KBM-7 (cell line): ENCODE measurements at regions not wholly inside any gene's neighbourhood (a gene's known extent, or its start where the extent isn't known, plus 50 kb on each side); places are given as distances from the start of the nearest gene placed in this dataset.
"Not testable (repeated sequence)": the region's sequence is repeated elsewhere in the genome, so short reads cannot be mapped to it uniquely, and the experiment has no call there.

Experiments used
- DNase-seq: peaks from one replicate; pipeline ENCODE4 v3.0.0-alpha.2; 2015
- in situ Hi-C: fragments of 300-500 bp; cut with MboI; formaldehyde crosslinking; loops from 2 replicates; pipeline ENCODE4 v1.14.3; 2020; ENCODE audit warnings: low sequenced_read_pairs, low pct_unique_long_range_greater_than_20kb, mixed read lengths

- DNase-seq: no peak
- in situ Hi-C loops: no loop called here
Measured at GRCh38 chr18:60319129-60319528, 53.4 kb downstream of the MC4R start.

GRCh38 chr18:60311676-60312360 lies 60.8 kb downstream of the MC4R start:
- no peak for DNase-seq
- in situ Hi-C loops: no loop called here

GRCh38 chr18:60295674-60296073 lies 76.9 kb downstream of the MC4R start:
- DNase-seq: no peak
- in situ Hi-C loops: no loop called here

GRCh38 chr18:60292186-60292585 lies 80.4 kb downstream of the MC4R start:
- DNase-seq: no peak
- in situ Hi-C loops: no loop called here

GRCh38 chr18:60279391-60279790 lies 93.2 kb downstream of the MC4R start:
- in situ Hi-C loops: no loop called here
- DNase-seq: no peak

GRCh38 chr18:60277855-60278480 lies 94.6 kb downstream of the MC4R start:
- in situ Hi-C loops: no loop called here
- no peak for DNase-seq

- in situ Hi-C loops: no loop called here
- DNase-seq: no peak
Measured at GRCh38 chr18:60267391-60268058, 105.0 kb downstream of the MC4R start.

- in situ Hi-C loops: no loop called here
- no peak for DNase-seq
Measured at GRCh38 chr18:60266558-60266957, 106.0 kb downstream of the MC4R start.

GRCh38 chr18:60259052-60259681 lies 113.4 kb downstream of the MC4R start:
- peak; percentile 44 for DNase-seq

GRCh38 chr18:60249388-60249787 lies 123.2 kb downstream of the MC4R start:
- DNase-seq: no peak
- in situ Hi-C loops: no loop called here

More at GRCh38 chr18:60259052-60259681, 113.4 kb downstream of the MC4R start:
- in situ Hi-C loops: no loop called here

GRCh38 chr18:60248336-60249330 lies 123.9 kb downstream of the MC4R start:
- DNase-seq: no peak
- in situ Hi-C loops: no loop called here

- in situ Hi-C loops: no loop called here
- DNase-seq: no peak
Measured at GRCh38 chr18:60247103-60247502, 125.5 kb downstream of the MC4R start.

GRCh38 chr18:60246606-60247005 lies 126.0 kb downstream of the MC4R start:
- in situ Hi-C loops: no loop called here
- peak; percentile 24 for DNase-seq

- in situ Hi-C loops: no loop called here
Measured at GRCh38 chr18:60245096-60245495, 127.5 kb downstream of the MC4R start.

GRCh38 chr18:60239024-60239710 lies 133.4 kb downstream of the MC4R start:
- in situ Hi-C loops, DNase-seq: not testable (repeated sequence)

More at GRCh38 chr18:60245096-60245495, 127.5 kb downstream of the MC4R start:
- DNase-seq: no peak

GRCh38 chr18:60235164-60235563 lies 137.4 kb downstream of the MC4R start:
- in situ Hi-C loops: no loop called here

GRCh38 chr18:60232541-60232940 lies 140.0 kb downstream of the MC4R start:
- in situ Hi-C loops: no loop called here
- DNase-seq: no peak

More at GRCh38 chr18:60235164-60235563, 137.4 kb downstream of the MC4R start:
- DNase-seq: no peak
